ENCODE measurements at regions not wholly inside any gene's neighbourhood (a gene's known extent, or its start where the extent isn't known, plus 50 kb on each side); places are given as distances from the start of the nearest gene placed in this dataset.

GRCh38 chr2:176691471-176691870 is 422.2 kb downstream of the MTX2 start:
- no peak for DNase-seq (ENCODE audit: low read depth)
- H3K4me3 ChIP-seq (ENCODE audit: low read depth, low read length): no peak overlapping the region
- TF ChIP-seq CTCF (conservative IDR thresholded peaks at IDR 0.05; ENCODE audit: low read depth, low read length): no peak

- TF ChIP-seq CTCF (conservative IDR thresholded peaks at IDR 0.05; ENCODE audit: low read depth, low read length): no peak
- no peak overlapping the region for H3K4me3 ChIP-seq (ENCODE audit: low read depth, low read length)
- no peak for DNase-seq (ENCODE audit: low read depth)
These were observed 423.3 kb downstream of the MTX2 start for GRCh38 chr2:176692533-176692932.

- no peak for TF ChIP-seq CTCF (conservative IDR thresholded peaks at IDR 0.05; ENCODE audit: low read depth, low read length)
These were observed 429.9 kb downstream of the MTX2 start for GRCh38 chr2:176699098-176699497.

GRCh38 chr2:176699644-176700043 is 430.4 kb downstream of the MTX2 start:
- TF ChIP-seq CTCF (conservative IDR thresholded peaks at IDR 0.05; ENCODE audit: low read depth, low read length): no peak
- no peak overlapping the region for H3K4me3 ChIP-seq (ENCODE audit: low read depth, low read length)
- no peak for DNase-seq (ENCODE audit: low read depth)

More at GRCh38 chr2:176699098-176699497, 429.9 kb downstream of the MTX2 start:
- no peak overlapping the region for H3K4me3 ChIP-seq (ENCODE audit: low read depth, low read length)
- no peak for DNase-seq (ENCODE audit: low read depth)

GRCh38 chr2:176702131-176702530 is 432.9 kb downstream of the MTX2 start:
- H3K4me3 ChIP-seq (ENCODE audit: low read depth, low read length): no peak overlapping the region
- TF ChIP-seq CTCF (conservative IDR thresholded peaks at IDR 0.05; ENCODE audit: low read depth, low read length): no peak
- DNase-seq (ENCODE audit: low read depth): no peak

GRCh38 chr2:176704282-176704858 is 435.1 kb downstream of the MTX2 start:
- TF ChIP-seq CTCF (conservative IDR thresholded peaks at IDR 0.05; ENCODE audit: low read depth, low read length): no peak
- DNase-seq (ENCODE audit: low read depth): no peak
- no peak overlapping the region for H3K4me3 ChIP-seq (ENCODE audit: low read depth, low read length)

Data from epithelial cell of proximal tubule (primary cell).